BJ (cell line): ENCODE measurements at regions not wholly inside any gene's neighbourhood (a gene's known extent, or its start where the extent isn't known, plus 50 kb on each side); places are given as distances from the start of the nearest gene placed in this dataset.
"Not testable (repeated sequence)": the region's sequence is repeated elsewhere in the genome, so short reads cannot be mapped to it uniquely, and the experiment has no call there.

Experiments used
- CTCF ChIA-PET: fragments of 350-600 bp; formaldehyde crosslinking; extraction: SDS; loops from one replicate; lab custom pipeline; 2021; ENCODE audit warnings: antibody characterized with exemption, inconsistent platforms; lab: Yijun Ruan, JAX
- POLR2A ChIA-PET: fragments of 300-600 bp; sonication (Branson Sonifier 250); formaldehyde crosslinking; extraction: SDS; loops from one replicate; lab custom pipeline; 2021; ENCODE audit warnings: antibody characterized with exemption; lab: Charles Lee
- DNase-seq: peaks from one replicate; pipeline ENCODE4 v3.0.0-alpha.2; 2011; ENCODE audit warnings: low read depth
- H3K27me3 ChIP-seq: 2 replicates; pipeline ENCODE4 v1.6.0; 2011; ENCODE audit warnings: low read length; ENCODE audit not compliant: control insufficient read depth, insufficient read depth
- H3K36me3 ChIP-seq: 2 replicates; pipeline ENCODE4 v1.5.1; 2011; ENCODE audit warnings: low read length; ENCODE audit not compliant: control insufficient read depth, insufficient read depth
- H3K4me3 ChIP-seq: 2 replicates; pipeline ENCODE4 v1.5.1; 2011; ENCODE audit warnings: low read depth, mild to moderate bottlenecking, control low read depth, low read length
- CTCF ChIP-seq: IDR thresholded peaks from 2 replicates; pipeline ENCODE4 v1.5.1; 2011; ENCODE audit warnings: low read depth, mild to moderate bottlenecking, control low read depth, inconsistent platforms, low read length, moderate library complexity; ENCODE audit not compliant: insufficient read depth

- H3K4me3 ChIP-seq, DNase-seq, CTCF ChIA-PET, H3K36me3 ChIP-seq, POLR2A ChIA-PET, H3K27me3 ChIP-seq: not testable (repeated sequence)
- TF ChIP-seq CTCF = peak; percentile 42
Observed at GRCh38 chr1:46878173-46878782, 63.0 kb downstream of the CYP4A11 start.

GRCh38 chr1:46876093-46876492, 65.2 kb downstream of the CYP4A11 start:
- H3K27me3 ChIP-seq, H3K4me3 ChIP-seq, POLR2A ChIA-PET, H3K36me3 ChIP-seq, CTCF ChIA-PET, DNase-seq: not testable (repeated sequence)
- TF ChIP-seq CTCF = 0 out of 2 replicates have a peak, but pooled peaks have one; percentile 5
